ENCODE measurements at regions not wholly inside any gene's neighbourhood (a gene's known extent, or its start where the extent isn't known, plus 50 kb on each side); places are given as distances from the start of the nearest gene placed in this dataset.

DNA sequence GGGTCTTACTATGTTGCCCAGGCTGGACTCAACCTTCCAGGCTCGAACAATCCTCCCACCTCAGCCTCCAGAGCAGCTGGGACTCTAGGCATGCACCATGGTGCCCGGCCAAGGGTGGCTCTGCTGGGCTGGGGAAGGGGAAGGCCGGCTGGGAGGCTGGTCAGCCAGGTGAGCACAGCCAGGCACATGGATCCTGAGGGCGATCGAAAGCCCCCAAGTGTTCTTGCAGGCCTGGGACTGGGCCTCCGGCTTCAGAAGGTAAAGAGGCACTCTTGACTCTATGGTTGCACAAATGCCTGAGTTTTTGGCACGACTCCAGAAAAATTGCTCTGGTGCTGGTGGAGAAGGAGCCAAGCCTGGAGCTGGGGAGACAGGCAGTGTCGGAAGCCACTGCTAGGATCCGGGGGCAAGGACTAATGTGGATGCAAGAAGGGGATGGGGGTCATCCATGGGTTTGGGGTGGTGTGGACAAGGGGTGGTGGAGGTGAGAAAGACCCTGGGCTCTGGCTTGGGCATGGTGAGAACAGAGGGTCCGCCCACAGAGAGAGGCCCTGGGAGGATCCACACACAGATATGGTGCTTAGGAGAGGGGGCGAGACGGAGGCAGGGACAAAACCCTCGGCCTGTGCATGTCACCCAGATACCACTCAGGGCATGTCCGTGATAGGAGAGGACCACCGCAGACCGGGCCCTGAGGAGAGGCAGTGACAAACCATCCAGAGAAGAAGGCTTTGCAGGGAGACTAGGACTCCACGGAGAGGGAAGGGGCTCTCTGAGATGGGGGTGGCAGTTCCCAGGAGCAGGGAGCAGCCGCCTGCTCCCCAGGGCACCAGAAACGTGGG lies 51.1 kb upstream of the COL5A1 start:
- TF ChIP-seq, protein P1, sequence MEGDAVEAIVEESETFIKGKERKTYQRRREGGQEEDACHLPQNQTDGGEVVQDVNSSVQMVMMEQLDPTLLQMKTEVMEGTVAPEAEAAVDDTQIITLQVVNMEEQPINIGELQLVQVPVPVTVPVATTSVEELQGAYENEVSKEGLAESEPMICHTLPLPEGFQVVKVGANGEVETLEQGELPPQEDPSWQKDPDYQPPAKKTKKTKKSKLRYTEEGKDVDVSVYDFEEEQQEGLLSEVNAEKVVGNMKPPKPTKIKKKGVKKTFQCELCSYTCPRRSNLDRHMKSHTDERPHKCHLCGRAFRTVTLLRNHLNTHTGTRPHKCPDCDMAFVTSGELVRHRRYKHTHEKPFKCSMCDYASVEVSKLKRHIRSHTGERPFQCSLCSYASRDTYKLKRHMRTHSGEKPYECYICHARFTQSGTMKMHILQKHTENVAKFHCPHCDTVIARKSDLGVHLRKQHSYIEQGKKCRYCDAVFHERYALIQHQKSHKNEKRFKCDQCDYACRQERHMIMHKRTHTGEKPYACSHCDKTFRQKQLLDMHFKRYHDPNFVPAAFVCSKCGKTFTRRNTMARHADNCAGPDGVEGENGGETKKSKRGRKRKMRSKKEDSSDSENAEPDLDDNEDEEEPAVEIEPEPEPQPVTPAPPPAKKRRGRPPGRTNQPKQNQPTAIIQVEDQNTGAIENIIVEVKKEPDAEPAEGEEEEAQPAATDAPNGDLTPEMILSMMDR (IDR thresholded peaks at IDR 0.05; ENCODE audit: insufficient read depth, low read length): no peak
- TF ChIP-seq GABPA (IDR thresholded peaks at IDR 0.05; ENCODE audit: low read depth) (no peak), POLR2AphosphoS5 (IDR thresholded peaks at IDR 0.05; ENCODE audit: low read depth) (no peak), REST (IDR thresholded peaks at IDR 0.05; ENCODE audit: insufficient replicate concordance, low read depth) (no peak), SPI1 (IDR thresholded peaks at IDR 0.05; ENCODE audit: borderline replicate concordance, low read depth) (no peak)

All from HL-60 (cell line).